ENCODE measurements at regions not wholly inside any gene's neighbourhood (a gene's known extent, or its start where the extent isn't known, plus 50 kb on each side); places are given as distances from the start of the nearest gene placed in this dataset.
A peak's percentile ranks its signal among the peaks of the same experiment; 100 is the strongest.

DNA sequence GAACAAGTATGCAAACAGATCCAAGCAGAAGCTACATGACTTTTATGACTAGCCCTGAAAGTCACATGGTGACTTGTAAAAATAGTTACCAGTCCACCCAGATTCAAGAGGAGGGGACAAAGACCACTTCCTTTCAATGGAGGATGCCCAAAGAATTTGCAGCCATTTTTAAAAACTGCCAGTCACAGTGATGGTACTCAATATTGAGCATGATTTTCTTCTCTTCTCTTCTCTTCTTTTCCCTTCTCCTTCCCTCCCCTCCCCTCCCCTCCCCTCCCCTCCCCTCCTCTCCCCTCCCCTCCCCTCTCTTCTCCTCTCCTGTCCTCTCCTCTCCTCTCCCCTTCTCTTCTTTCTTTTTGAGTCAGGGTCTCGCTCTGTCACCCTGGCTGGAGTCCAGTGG, 286.9 kb downstream of the PARP8 start:
- Histone ChIP-seq H3K9ac (ENCODE audit: low read depth, low read length) (no peak overlapping the region), H3K36me3 (ENCODE audit: insufficient read depth, low read length) (no peaks in the 10 kb centered on the region), H3K4me1 (ENCODE audit: insufficient read depth, low read length) (no peaks in the 10 kb centered on the region), H3K4me3 (ENCODE audit: low read depth in 1 of 2, low read length in 2 of 2) (no peak overlapping the region), H3K9me3 (ENCODE audit: insufficient read depth, low read length, severe bottlenecking) (no peaks in the 10 kb centered on the region), H3K4me2 (ENCODE audit: insufficient read depth, low read length) (no peak overlapping the region), H3K27me3 (ENCODE audit: insufficient read depth, low read length, poor library complexity) (no peaks in the 10 kb centered on the region), H3K27ac (ENCODE audit: low read length) (no peak overlapping the region), H4K20me1 (ENCODE audit: insufficient read depth, low read length) (no peaks in the 10 kb centered on the region), H2AFZ (ENCODE audit: low read depth, low read length) (no peak overlapping the region), H3K79me2 (ENCODE audit: insufficient read depth, low read length) (no peaks in the 10 kb centered on the region)
- no peak for TF ChIP-seq EZH2 (IDR thresholded peaks at IDR 0.05; ENCODE audit: borderline replicate concordance, low read depth, low read length, severe bottlenecking)
- TF ChIP-seq, protein P1, sequence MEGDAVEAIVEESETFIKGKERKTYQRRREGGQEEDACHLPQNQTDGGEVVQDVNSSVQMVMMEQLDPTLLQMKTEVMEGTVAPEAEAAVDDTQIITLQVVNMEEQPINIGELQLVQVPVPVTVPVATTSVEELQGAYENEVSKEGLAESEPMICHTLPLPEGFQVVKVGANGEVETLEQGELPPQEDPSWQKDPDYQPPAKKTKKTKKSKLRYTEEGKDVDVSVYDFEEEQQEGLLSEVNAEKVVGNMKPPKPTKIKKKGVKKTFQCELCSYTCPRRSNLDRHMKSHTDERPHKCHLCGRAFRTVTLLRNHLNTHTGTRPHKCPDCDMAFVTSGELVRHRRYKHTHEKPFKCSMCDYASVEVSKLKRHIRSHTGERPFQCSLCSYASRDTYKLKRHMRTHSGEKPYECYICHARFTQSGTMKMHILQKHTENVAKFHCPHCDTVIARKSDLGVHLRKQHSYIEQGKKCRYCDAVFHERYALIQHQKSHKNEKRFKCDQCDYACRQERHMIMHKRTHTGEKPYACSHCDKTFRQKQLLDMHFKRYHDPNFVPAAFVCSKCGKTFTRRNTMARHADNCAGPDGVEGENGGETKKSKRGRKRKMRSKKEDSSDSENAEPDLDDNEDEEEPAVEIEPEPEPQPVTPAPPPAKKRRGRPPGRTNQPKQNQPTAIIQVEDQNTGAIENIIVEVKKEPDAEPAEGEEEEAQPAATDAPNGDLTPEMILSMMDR (IDR thresholded peaks at IDR 0.05; ENCODE audit: borderline replicate concordance, extremely low read depth, low read length, poor library complexity, severe bottlenecking), result no peak
- ATAC-seq (ENCODE audit: insufficient read depth, low read depth) (no peak), DNase-seq (no peak)

DNA sequence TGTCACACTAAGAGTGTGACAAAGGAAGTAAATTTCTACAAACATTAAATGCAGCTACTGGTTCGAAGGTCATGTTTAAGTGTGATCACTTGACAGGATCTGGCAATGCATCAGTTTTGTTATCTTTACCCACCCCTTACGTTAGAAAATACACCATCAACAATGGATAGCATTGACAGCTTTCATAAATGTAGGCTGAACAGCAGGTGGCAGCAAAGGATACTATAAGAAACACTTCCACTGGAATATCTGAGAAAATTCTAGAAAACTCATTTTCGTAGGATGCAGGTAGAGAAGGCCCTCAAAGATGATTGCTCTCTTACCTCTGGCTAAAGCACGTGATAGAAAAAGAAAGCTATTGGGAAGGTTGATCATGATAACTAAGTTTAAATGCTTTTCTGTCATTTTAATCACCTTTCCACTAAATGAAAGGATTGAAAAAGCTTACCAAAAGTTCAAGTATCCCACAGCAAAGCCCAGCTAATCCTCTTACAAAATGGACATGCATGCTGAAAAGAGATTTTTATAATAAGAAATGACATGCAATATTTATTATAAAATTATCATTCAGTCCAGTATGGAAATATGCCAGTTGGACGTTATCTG, 292.5 kb downstream of the PARP8 start:
- peak; percentile 36 for DNase-seq
- Histone ChIP-seq H3K79me2 (ENCODE audit: insufficient read depth, low read length) (no peaks in the 10 kb centered on the region), H3K4me1 (ENCODE audit: insufficient read depth, low read length) (peaks cover 7% of the 10 kb centered on the region), H2AFZ (ENCODE audit: low read depth, low read length) (no peak overlapping the region), H3K27ac (ENCODE audit: low read length) (no peak overlapping the region), H3K9me3 (ENCODE audit: insufficient read depth, low read length, severe bottlenecking) (no peaks in the 10 kb centered on the region), H3K27me3 (ENCODE audit: insufficient read depth, low read length, poor library complexity) (peaks cover 5% of the 10 kb centered on the region), H4K20me1 (ENCODE audit: insufficient read depth, low read length) (no peaks in the 10 kb centered on the region), H3K36me3 (ENCODE audit: insufficient read depth, low read length) (no peaks in the 10 kb centered on the region), H3K9ac (ENCODE audit: low read depth, low read length) (no peak overlapping the region), H3K4me3 (ENCODE audit: low read depth in 1 of 2, low read length in 2 of 2) (no peak overlapping the region), H3K4me2 (ENCODE audit: insufficient read depth, low read length) (no peak overlapping the region)
- no peak for TF ChIP-seq EZH2 (IDR thresholded peaks at IDR 0.05; ENCODE audit: borderline replicate concordance, low read depth, low read length, severe bottlenecking)
- TF ChIP-seq, protein P1 (IDR thresholded peaks at IDR 0.05; ENCODE audit: borderline replicate concordance, extremely low read depth, low read length, poor library complexity, severe bottlenecking), result peak; percentile 83
- ATAC-seq (ENCODE audit: insufficient read depth, low read depth), result peak; percentile 52

DNA sequence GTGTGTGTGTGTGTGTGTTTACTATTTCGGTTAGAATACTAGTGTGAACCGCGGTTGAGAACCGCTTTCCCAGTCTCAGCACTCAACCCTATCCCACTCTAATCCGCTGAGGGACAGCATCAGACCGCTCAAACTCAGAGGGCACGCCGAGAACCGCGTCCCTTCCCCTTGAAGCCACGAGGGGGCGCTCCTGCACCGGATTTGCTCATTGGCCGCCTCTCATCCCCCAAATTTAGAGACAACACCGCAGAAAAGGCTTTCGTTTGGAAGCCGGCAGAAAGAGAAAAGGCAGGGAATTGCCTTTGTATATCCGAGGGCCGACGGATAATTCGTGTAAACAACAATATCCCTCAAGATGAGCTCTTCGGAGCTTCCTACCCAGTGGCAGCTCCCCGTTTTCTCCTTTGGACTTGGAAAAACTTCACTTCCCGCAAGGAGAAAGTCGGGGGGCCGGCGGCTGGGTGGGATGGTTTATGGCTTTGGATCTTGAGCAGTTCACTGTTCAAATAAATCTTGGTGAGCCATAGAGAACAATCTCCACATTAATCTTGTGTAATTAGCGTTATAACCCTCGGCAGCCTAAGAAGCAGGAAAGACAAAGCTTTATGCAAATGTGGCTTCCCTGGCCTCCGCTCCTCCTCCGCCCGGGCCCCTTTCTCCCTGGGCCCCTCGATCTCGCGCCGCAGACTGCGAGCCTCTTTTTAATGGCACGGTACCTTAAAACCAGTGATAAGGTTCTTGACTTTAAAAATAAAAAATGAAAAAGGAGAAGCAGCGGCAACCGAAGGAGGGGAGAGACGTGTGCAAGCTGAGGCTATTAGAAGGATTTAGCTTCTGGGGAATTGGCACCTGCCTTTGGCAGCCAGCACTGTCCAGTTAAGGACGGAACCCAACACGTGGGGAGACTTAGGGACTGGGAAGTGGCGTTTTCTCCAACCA, 296.8 kb downstream of the PARP8 start:
- DNase-seq (peak; percentile 68), ATAC-seq (ENCODE audit: insufficient read depth, low read depth) (peak; percentile 89)
- no peak overlapping the region for H3K27ac ChIP-seq (ENCODE audit: low read length)
- no peaks in the 10 kb centered on the region for H3K36me3 ChIP-seq (ENCODE audit: insufficient read depth, low read length)
- H3K4me1 ChIP-seq (ENCODE audit: insufficient read depth, low read length), result peaks cover 7% of the 10 kb centered on the region
- H3K4me3 ChIP-seq (ENCODE audit: low read depth in 1 of 2, low read length in 2 of 2), result peak overlapping the region; percentile 19 to 56; a peak in 3 of 4 replicates
- peaks cover 13% of the 10 kb centered on the region for H3K27me3 ChIP-seq (ENCODE audit: insufficient read depth, low read length, poor library complexity)
- H3K4me2 ChIP-seq (ENCODE audit: insufficient read depth, low read length), result peak overlapping the region; percentile 65
- no peaks in the 10 kb centered on the region for H3K9me3 ChIP-seq (ENCODE audit: insufficient read depth, low read length, severe bottlenecking)
- no peak for TF ChIP-seq EZH2 (IDR thresholded peaks at IDR 0.05; ENCODE audit: borderline replicate concordance, low read depth, low read length, severe bottlenecking)
- TF ChIP-seq, protein P1 (IDR thresholded peaks at IDR 0.05; ENCODE audit: borderline replicate concordance, extremely low read depth, low read length, poor library complexity, severe bottlenecking), result peak; percentile 94
- peak overlapping the region; percentile 45 for H3K9ac ChIP-seq (ENCODE audit: low read depth, low read length)
- H3K79me2 ChIP-seq (ENCODE audit: insufficient read depth, low read length), result no peaks in the 10 kb centered on the region
- no peaks in the 10 kb centered on the region for H4K20me1 ChIP-seq (ENCODE audit: insufficient read depth, low read length)
- H2AFZ ChIP-seq (ENCODE audit: low read depth, low read length), result peak overlapping the region; percentile 69

Data from DND-41 (cell line).